Raji (cell line): ENCODE measurements at regions not wholly inside any gene's neighbourhood (a gene's known extent, or its start where the extent isn't known, plus 50 kb on each side); places are given as distances from the start of the nearest gene placed in this dataset.

Experiments used
- POLR2A ChIP-seq: IDR thresholded peaks from 2 replicates; pipeline ENCODE4 v1.6.1; 2011; ENCODE audit warnings: low read depth, low read length, control low read depth; ENCODE audit not compliant: insufficient read depth

DNA sequence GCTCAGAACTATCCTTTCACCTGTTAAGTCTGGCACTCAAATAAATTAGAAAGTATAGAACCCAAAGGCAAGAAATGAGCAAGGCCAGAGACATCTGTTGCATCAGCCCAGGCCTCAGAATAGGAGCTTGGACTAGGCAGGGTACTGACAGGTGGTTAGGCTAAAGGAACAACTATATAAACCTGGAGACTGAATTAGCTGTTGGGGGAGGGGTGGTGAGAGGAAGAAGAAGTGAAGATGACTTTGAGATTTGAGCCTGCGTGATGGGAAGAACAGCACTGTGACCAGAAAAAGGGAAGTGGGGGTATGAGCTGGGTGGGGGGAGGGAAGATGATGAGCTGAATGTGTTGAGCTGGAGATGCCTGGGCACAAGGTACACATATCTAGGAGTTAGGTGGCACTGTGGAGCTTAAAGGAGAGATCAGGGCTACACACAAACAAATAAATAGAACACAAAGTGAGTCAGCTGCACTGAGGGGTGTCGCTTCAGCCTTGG lies 244.7 kb downstream of the PTEN start:
- no peak; the same call in 1 of the 2 replicates for TF ChIP-seq POLR2A

DNA sequence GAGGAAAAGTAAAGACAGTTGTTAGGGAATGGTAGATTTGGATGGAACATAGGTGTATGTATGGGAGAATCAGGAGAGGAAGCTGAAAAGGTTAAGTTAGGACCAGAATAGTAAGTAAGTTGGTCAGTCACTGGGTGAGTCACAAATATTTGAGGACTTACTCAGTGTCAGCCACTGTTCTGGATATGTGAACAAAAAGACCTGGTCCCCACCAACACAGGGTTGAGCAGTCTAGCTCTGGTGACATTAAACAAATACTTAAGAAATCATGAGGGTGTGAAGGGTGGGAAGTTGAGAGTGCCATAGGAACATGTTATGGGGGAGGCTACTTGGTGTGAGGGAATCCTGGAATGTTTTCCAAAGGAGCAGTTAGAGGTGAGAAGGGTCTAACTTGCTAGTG lies 246.9 kb downstream of the PTEN start:
- TF ChIP-seq POLR2A: no peak

DNA sequence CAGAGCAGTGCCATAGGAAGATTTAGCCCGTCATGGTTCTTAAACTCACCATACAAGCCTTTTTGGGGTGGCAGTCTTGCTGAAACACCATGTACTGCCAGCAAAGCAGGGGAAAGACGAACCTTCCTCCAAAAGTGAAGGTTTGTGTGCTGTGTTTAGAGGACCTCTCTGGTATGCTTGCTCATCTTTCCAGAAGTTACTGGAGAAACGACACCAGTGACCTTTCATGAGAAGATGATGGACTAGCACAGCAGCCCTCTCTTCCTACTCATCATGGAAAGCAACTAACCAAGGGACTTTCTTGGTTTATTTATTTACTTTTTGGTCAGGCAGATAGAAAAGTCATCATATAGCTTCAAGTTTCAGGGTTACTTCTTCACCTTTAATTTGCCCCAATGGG lies 247.4 kb downstream of the PTEN start:
- no peak for TF ChIP-seq POLR2A

DNA sequence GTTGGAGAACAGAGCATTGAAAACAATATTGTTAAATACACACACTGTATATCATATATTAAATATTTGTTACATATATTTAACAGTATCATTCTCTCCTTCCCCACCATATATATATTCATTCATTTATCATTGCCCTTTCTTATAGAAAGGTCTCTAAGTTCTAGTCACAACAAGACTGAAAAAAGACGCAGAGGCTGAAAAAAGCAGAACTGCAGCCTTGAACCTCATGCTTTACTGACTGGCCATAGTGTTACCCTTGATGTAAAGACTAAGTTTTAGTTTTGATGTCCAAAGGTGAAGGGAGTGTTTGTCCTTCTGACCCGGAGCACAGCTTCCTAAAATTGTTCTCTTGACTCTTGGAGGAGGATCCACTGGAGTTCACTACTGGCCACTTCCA lies 247.9 kb downstream of the PTEN start:
- TF ChIP-seq POLR2A: no peak

DNA sequence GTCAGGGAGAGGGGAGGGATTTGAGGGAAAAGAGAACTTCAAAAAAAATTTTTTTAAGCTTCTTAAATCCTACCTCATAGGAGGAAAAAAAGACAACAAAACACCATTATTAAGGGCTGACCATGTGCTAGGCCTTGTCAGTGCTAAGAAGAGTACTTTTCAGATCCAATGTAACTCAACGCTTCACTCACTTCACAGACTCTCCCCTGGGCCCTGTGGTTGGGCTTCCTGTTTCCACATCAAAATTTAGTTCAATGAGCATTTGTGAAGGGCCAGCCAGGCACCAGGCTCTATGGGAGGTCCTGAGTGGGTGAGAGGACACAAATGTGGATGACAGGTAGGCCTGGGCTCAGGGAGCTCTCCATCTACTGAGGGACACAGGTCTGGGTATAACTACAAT lies 249.8 kb downstream of the PTEN start:
- TF ChIP-seq POLR2A: no peak

DNA sequence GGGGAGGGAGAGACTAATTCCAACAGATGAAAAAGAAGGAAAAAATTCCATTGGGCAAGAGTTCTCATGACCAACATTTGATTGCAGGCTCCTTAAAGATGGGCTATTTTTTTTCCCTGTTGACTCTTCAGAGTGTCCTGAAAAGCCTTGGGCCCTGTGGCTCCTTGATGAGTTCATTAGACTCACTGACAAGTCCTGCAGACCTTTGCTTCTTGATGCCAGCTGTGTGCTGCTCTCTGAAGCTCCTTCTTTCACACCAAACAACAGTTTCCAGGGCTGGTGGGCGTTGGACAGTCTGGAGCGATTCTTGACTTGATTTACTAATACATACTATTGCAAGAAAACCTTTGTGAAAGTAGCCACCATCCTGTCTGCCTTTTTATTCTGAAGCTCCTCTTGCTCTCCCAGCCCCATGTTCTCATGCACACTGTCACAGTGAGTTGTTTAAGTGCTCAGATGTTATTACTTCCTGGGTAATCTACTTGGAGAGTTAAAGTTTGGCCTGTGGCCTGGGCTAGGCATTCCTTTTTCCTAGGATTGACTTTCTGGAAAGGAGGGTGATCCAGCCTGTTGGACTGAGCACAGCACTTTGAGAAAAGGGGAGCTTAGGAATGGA lies 250.3 kb downstream of the PTEN start:
- no peak for TF ChIP-seq POLR2A

DNA sequence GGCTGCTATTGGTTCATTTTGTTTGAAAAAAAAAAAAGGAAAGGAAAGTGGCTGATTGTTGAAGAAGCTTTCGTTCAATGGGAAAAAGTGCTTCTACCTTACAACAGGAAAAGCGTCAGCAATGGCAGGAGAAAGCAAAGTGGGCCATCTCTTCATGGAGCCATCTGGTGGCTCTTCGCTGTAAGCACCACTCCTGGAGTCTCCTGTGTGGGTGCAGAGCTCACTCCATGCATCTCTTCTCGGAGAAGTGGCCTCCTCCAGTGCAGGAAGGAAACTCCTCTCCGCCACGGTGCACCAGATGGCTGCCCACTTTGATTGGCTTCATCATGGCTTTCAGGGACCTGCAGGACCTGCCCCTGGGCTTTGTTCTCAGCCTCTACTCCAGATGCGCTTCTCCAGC lies 250.9 kb downstream of the PTEN start:
- 0 out of 2 replicates have a peak, but pooled peaks have one; percentile 15 for TF ChIP-seq POLR2A

DNA sequence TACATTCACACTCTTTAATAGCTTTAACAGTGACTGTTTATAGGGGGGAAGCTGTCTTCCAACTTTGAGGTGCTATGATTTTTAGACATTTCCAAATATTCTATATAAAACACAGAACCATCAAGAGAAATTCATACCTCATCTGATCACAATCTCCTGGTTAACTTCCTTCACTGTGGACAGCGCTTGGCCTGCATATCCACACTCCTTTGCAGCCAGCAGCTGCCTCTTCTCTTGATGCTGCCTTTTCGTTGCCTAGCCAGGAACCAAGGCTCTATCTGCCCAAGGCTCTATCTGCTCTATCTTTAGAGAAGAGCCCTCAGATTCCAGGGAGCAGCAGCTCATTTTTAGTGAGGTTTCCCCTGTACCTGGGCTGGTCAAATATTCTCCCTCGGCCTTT lies 252.0 kb downstream of the PTEN start:
- TF ChIP-seq POLR2A: no peak

DNA sequence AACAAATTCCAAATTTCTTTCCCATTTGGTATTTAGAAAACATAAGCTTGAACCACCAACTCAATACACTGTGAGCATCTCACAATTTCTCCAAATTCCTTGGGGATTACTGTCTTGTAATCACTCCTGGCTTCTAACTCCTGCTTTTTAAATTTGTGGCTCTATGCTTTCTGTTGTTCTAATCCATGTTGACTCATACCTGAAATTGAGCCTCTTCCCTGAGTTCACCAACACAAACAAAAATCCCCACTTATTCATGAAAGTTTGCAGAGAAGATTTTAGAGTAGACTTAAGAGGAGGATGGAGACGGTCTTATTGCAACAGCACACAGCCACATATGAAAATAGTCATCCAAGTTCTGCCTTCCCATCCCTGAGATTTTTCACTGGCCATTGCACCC lies 252.5 kb downstream of the PTEN start:
- no peak for TF ChIP-seq POLR2A

DNA sequence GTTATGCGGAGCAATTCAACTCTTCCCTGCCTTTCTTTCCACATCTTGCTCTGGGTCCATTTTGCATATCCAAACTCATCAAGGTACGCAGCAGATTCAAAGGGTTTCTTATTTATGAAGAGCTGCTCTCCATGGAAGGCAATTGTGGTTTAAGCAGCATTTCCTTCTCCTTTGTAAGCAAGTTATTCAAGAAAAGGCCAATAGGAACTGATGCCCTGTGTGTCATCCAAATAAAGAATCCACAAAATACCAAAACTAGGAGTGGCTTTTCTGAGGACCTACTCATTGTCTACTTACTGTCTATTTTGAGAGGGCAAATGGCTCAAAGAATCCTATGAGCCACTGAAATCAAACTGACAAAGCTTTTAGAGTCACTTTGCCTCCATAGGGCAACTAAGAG lies 253.1 kb downstream of the PTEN start:
- TF ChIP-seq POLR2A: no peak

DNA sequence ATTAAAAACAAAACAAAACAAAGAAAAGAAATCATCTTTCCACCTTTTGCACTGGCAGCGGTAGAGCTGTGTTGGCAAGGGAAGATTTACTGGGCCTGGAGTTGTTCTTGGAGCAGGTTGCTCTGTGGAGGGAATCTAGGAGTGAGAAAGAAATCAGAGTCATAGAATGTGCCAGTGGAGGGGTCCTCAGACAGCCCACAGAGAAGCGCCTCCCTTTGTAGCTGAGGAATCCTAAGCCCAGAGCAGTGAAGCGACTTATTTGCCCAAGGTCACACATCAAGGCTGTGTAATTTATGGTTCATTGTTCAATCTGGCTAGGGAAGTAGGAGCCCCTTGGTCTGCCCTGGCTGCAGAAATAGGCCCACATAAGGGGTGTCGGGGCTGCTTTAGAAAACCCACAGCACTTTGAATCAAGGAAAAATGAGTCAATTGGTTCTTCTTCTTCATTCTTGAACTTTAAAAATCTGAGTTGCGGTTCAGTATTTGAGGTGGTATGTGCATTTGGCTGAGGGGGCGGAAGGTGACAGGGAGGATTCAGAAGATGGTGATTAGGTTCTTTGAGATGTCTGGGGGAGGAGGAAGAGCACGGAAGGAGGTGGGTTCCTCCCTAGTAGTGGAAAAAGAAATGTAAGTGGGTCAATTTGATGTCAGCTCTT lies 253.7 kb downstream of the PTEN start:
- no peak for TF ChIP-seq POLR2A

DNA sequence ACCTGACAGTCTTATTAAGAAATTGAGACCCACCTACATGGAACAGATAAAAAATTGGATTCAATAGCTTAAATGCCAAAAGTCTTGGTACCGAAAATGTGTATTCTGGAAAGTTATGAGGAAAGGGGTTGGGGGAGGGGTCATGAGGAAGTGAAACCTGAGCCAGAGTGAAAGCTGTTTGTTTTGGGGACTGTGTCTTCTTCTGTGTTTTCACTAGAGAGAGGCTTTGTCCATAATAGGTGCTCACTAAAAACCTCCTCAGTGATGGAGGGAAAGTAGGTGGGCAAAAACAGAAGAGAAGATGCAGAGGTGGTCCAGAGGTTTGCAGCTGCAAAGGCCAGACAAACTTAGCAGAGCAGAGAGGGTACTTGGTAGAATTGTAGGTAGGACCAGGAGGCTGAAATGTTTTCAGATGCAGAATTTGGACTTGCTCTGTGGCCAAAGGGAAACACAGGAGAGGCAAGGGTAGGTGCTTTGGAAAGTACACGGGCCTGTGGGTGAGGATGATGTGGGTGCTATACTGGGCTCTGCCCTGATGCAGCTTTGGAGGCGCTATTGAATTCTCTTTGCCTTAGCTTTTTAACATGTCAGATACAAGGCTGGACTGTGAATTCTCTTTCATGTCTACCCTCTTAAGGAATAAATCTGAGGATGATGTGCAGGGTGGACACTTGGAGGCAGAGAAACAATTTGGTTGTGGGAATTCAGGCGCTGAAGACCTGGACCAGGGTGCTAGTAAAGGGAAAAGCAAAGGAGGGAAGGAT lies 254.6 kb downstream of the PTEN start:
- TF ChIP-seq POLR2A: no peak

DNA sequence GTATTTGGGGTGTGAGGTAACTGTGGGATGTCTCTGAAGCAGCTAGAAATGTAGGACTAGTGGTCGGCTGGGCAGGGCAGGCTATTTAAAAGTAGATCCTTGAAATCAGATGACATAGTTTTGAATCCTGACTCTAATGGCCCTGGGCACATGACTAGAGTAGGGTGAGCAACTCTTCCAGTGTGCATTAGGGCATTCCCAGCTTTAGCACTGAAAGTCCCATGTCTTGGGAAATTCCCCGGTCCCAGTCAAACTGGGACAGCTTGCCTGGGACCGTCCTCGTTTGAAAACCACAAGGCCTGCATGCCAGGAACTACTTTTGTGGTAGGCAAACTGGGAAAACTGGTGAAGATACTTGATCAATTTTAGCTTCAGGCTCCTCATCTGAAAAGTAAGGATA lies 255.3 kb downstream of the PTEN start:
- TF ChIP-seq POLR2A: no peak

DNA sequence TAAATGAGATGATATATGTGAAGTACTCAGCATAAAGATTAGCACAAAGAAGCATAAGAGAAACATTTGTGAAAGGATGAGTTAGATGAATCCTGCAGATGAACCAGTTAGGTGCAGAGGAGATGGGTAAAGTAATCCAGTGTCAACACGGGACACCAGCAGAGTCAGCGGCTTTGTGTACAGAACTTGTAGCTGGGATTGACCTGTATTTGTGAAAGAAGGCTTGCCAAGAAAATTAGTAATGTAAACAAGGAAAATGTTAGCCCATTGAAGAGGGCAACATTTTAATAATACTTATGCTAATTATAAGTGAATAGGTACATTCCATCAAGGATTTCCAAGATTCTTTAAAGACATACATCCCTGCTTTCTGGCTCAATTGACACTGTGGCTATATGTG lies 255.7 kb downstream of the PTEN start:
- TF ChIP-seq POLR2A: no peak

DNA sequence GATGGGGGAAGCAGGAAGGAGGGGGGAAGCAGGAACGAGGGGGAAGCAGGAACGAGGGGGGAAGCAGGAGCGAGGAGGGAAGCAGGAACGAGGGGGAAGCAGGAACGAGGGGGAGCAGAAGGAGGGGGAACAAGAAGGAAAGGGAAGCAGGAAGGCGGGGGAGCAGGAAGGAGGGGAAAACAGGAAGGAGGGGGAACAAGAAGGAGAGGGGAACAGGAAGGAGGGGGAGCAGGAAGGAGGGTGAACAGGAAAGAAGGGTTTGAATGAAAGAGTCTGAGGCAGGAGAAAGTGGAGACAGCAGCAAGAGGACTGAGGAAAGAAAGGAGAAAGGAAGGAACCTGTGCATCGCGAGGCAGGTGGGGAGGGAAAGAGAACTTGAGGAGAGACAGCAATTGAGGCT lies 256.6 kb downstream of the PTEN start:
- no peak for TF ChIP-seq POLR2A
